ENCODE measurements at regions not wholly inside any gene's neighbourhood (a gene's known extent, or its start where the extent isn't known, plus 50 kb on each side); places are given as distances from the start of the nearest gene placed in this dataset.

DNA sequence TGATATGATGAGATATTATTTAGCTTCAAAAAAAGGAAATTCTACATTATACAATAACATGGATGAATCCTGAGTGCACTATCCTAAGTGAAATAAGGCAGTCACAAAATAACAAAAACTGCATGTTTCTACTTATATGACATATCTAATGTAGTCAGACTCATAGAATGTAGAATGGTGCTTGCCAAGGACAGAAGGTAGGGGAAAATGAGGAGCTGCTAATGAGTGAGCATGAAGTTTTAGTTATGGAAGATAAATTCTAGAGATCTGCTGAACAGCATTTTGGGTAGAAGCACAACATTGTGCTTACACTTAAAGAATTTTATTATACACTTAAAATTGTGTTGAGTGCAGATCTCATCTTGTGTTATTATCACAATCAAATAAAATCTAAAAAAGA is 812.4 kb downstream of the KCTD16 start:
- intact Hi-C loops (cut with micrococcal nuclease): no loop called here
- DNase-seq: no peak

DNA sequence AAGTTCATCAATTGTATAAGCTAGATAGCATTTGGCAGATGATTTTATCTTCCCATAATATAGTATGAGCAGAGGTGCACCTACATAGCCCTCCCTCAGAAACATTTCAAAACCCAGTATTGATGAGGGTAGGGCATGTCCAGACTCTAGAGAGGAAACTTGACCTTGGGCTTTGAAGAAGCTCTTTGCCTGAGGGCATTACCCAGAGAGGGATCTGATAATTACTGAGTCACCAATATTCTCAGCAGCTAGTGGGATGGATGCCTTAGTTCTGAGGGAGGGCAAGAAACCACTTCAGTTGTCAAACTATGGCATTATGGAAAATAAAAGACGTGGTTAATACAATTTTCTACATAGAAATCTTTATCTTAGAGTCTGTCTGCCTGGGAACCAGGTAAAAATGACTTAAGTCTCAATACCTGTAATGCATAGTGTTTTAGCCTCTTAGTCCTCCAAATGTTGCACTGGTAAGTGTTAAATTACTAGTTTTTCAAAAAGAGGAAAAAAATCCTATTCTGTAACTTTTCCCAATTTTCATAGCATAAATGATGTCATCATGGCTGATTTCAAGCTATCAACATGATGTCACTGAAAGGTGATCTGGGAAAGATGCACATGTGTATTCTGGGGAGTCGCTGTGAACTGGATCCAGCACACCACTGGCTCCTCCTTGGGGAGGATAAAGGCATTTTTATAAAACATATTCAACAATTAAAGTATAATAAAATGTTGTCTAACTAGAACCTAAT is 809.0 kb downstream of the KCTD16 start:
- ATAC-seq: no peak
- intact Hi-C loops (cut with micrococcal nuclease): no loop called here

More for the DNA sequence above, 812.4 kb downstream of the KCTD16 start:
- ATAC-seq: no peak

DNA sequence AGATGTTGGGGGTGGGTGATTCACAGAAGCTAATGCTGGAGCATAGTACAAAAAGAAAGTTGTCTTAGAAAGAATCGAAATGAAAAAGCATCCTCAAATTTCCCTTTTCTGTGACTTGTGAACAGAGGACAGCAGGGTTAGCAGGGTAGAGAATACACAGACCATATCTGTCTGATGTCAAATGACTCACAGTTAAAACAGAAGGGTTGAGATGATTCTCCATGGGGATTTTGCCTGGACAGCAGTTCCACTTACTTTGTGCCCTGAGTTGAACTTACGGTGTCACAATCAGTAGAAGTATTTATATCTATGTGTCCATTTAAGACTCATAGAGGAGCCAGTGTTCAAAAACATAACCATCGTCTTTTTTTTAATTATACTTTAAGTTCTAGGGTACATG is 801.6 kb downstream of the KCTD16 start:
- DNase-seq (no peak), ATAC-seq (no peak)
- intact Hi-C loops (cut with micrococcal nuclease): no loop called here

More for the DNA sequence above, 809.0 kb downstream of the KCTD16 start:
- DNase-seq: no peak

GRCh38 chr5:144971108-144971850 is 800.6 kb downstream of the KCTD16 start:
- intact Hi-C loops (cut with micrococcal nuclease): no loop called here
- DNase-seq: no peak
- ATAC-seq: no peak

- ATAC-seq: no peak
- intact Hi-C loops (cut with micrococcal nuclease): no loop called here
- no peak for DNase-seq
Observed at GRCh38 chr5:144960296-144960695, 789.6 kb downstream of the KCTD16 start.

DNA sequence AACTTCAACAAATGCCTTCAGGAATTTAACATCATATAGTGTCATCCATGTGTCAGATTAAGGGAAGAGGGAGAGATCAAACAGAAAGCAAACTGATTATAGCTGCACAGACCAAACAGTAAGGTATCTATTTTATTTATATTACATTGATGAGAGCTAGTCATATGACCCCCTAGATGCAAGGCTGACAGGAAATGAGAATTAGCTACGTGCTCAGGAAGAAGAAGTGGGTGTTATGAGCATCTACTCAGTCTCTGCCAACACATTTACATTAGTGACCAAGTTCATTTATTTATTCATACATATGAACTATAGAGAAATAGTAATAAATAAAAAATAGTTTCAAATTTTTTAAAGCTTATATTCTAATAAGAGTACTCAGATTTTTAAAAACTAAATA is 787.3 kb downstream of the KCTD16 start:
- DNase-seq (no peak), ATAC-seq (no peak)
- intact Hi-C loops (cut with micrococcal nuclease): no loop called here

- DNase-seq (no peak), ATAC-seq (no peak)
- intact Hi-C loops (cut with micrococcal nuclease): no loop called here
Observed at GRCh38 chr5:144950996-144951395, 780.3 kb downstream of the KCTD16 start.

DNA sequence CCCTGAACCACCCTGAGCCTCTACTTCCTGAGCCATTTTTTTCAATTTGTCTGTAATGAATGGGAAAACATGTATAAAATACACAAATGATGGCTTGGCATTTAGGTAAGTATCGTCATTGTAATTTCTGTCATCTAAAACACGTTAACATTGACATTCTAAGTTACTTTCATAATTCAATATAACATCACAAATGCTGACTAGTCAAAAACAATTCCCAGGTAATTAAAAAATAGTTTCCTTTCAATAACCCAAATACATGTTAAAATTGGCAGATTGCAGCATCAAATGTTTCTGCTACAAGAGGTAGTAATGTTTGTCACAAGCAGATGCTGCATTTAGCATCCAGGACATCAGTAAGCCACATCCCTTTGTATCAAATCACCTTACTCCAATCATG is 776.4 kb downstream of the KCTD16 start:
- no peak for ATAC-seq
- no peak for DNase-seq
- intact Hi-C loops (cut with micrococcal nuclease): no loop called here

- DNase-seq (no peak), ATAC-seq (no peak)
- intact Hi-C loops (cut with micrococcal nuclease): no loop called here
Observed at GRCh38 chr5:144945503-144945902, 774.8 kb downstream of the KCTD16 start.

DNA sequence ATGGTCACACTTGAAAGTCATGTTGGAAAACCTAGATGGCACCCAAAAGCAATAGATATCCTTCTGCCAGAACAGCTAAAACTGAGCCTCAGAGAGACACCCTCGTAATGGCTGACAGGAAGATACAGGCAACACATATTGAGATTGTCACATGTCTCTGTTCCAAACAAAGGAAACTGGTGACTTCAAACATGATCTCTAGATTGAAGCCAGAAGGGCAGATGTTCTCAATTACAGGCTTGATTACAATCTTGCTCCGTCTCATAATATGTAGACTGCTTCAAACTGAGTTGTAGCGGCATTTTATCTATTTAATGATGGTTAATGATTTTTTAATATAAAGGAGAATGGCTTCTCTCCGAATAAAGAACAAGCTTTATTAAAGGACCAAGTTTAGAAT is 774.3 kb downstream of the KCTD16 start:
- DNase-seq: no peak
- ATAC-seq: no peak
- intact Hi-C loops (cut with micrococcal nuclease): no loop called here

- DNase-seq: no peak
- intact Hi-C loops (cut with micrococcal nuclease): no loop called here
- ATAC-seq: no peak
Observed at GRCh38 chr5:144941004-144941403, 770.3 kb downstream of the KCTD16 start.

DNA sequence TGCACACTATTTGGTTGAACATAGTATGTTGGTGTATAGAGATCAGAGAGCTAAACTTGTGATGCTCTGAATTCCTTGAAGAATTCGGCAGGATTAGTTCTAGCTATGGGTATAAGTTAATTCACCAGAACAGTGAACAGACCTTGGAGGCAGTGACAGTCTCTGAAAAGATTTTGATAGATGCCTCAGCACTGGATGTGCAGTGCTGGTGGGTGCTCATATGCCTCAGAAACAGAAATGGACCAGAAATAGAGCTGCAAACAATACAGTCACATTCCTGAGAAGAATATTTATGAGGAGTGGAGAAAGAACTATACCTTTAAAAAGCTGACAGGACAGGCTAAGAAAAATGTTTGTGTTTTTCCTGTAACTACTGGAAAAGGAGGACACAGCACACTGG is 747.7 kb downstream of the KCTD16 start:
- ATAC-seq (no peak), DNase-seq (no peak)
- intact Hi-C loops (cut with micrococcal nuclease): no loop called here

- ATAC-seq (no peak), DNase-seq (no peak)
- intact Hi-C loops (cut with micrococcal nuclease): no loop called here
Observed at GRCh38 chr5:144915452-144915851, 744.8 kb downstream of the KCTD16 start.

- intact Hi-C loops (cut with micrococcal nuclease): no loop called here
- ATAC-seq: no peak
Observed at GRCh38 chr5:144913661-144914060, 743.0 kb downstream of the KCTD16 start.

GRCh38 chr5:144896473-144896872 is 725.8 kb downstream of the KCTD16 start:
- DNase-seq (no peak), ATAC-seq (no peak)
- intact Hi-C loops (cut with micrococcal nuclease): no loop called here

More at GRCh38 chr5:144913661-144914060, 743.0 kb downstream of the KCTD16 start:
- DNase-seq: no peak

DNA sequence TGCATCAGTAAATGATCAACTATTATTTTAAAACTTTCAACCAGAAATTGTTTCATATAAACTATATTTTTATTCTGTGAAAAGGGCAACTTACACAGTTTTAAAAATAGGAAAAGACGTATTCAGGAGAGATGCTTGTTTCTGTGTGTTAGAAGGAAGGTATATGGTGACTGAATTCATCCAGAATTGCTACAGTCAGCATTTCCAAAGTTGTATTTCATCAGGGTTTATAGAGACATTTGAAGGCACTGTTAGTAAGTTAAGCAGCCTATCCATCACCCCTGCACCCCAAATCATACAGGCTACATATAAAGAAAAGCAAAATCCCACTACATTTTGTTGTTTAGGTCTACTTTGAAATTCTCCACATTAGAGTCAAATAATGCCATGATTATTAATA is 716.0 kb downstream of the KCTD16 start:
- intact Hi-C loops (cut with micrococcal nuclease): no loop called here
- DNase-seq: no peak
- ATAC-seq: no peak

DNA sequence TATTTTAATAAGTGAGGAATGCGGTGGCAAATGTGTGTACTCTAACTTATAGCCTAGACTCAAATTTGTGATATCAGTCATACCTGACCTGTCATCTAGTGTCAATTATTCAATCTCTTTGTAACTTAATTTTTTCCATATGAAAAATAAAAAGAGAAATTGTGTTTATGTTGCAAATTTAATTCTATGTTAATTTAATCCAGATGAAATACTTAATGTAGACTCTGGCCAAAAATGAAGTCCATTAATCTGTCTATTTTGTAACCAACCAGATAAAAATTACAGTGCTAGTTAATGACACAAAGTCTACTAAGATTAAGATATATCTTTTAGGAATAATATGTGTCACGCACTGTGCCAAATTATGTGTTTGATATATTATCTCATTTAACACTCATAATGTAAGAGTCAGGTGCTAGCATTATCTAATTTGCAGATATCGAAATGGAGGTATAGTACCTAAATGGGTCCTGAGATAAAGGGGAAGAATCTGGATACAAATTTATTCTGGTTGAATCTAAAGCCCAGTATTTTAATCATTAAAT is 712.1 kb downstream of the KCTD16 start:
- no peak for DNase-seq
- ATAC-seq: no peak
- intact Hi-C loops (cut with micrococcal nuclease): no loop called here

- intact Hi-C loops (cut with micrococcal nuclease): no loop called here
- DNase-seq (no peak), ATAC-seq (no peak)
Observed at GRCh38 chr5:144880513-144880912, 709.8 kb downstream of the KCTD16 start.

- DNase-seq (no peak), ATAC-seq (no peak)
- intact Hi-C loops (cut with micrococcal nuclease): no loop called here
Observed at GRCh38 chr5:144876990-144877389, 706.3 kb downstream of the KCTD16 start.

DNA sequence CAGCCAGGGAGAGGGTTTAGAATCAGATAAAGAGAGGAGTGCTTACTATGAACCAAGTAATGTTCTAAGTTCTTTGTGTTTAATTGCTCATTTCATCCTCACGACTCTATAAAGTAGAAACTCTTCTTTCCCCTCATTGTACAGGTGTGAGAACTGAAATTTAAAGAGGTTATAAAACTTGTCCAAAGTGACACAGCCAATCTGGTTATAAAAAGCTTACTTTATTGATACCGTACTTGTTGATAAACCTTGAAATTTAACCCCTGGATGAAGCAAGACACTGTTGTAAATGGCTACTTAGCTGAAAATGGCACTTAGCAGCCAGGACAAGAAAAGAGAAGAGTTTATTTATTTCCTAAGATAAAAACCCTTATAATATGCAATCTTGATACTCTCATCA is 702.4 kb downstream of the KCTD16 start:
- ATAC-seq: no peak
- no peak for DNase-seq
- intact Hi-C loops (cut with micrococcal nuclease): no loop called here

- DNase-seq (no peak), ATAC-seq (no peak)
- intact Hi-C loops (cut with micrococcal nuclease): no loop called here
Observed at GRCh38 chr5:144864118-144864517, 693.4 kb downstream of the KCTD16 start.
